ENCODE measurements at regions not wholly inside any gene's neighbourhood (a gene's known extent, or its start where the extent isn't known, plus 50 kb on each side); places are given as distances from the start of the nearest gene placed in this dataset.
"Not testable (repeated sequence)": the region's sequence is repeated elsewhere in the genome, so short reads cannot be mapped to it uniquely, and the experiment has no call there.

GRCh38 chr2:65630643-65631042 is 198.2 kb upstream of the SPRED2 start:
- peak; percentile 66 to 69 for DNase-seq

GRCh38 chr2:65628156-65628555 is 195.8 kb upstream of the SPRED2 start:
- DNase-seq = no peak

- no peak for DNase-seq
Observed at GRCh38 chr2:65626831-65627230, 194.4 kb upstream of the SPRED2 start.

- DNase-seq = no peak
Observed at GRCh38 chr2:65625982-65626381, 193.6 kb upstream of the SPRED2 start.

GRCh38 chr2:65622951-65623535 is 190.6 kb upstream of the SPRED2 start:
- no peak for DNase-seq

- no peak for DNase-seq
Observed at GRCh38 chr2:65622499-65622898, 190.1 kb upstream of the SPRED2 start.

GRCh38 chr2:65620524-65620923 is 188.1 kb upstream of the SPRED2 start:
- no peak for DNase-seq

GRCh38 chr2:65620026-65620425 is 187.6 kb upstream of the SPRED2 start:
- no peak for DNase-seq

GRCh38 chr2:65615602-65616001 is 183.2 kb upstream of the SPRED2 start:
- no peak for DNase-seq

- DNase-seq = peak in 1 of 2 donors; percentile 6
Observed at GRCh38 chr2:65613968-65614555, 181.7 kb upstream of the SPRED2 start.

GRCh38 chr2:65611488-65611887 is 179.1 kb upstream of the SPRED2 start:
- DNase-seq = no peak

GRCh38 chr2:65608916-65609315 is 176.5 kb upstream of the SPRED2 start:
- DNase-seq = no peak

GRCh38 chr2:65608466-65608865 is 176.1 kb upstream of the SPRED2 start:
- no peak for DNase-seq

GRCh38 chr2:65607662-65608305 is 175.4 kb upstream of the SPRED2 start:
- no peak for DNase-seq

GRCh38 chr2:65605743-65606058 is 173.3 kb upstream of the SPRED2 start:
- DNase-seq = no peak

- no peak for DNase-seq
Observed at GRCh38 chr2:65605058-65605742, 172.8 kb upstream of the SPRED2 start.

- DNase-seq = no peak
Observed at GRCh38 chr2:65604246-65604645, 171.8 kb upstream of the SPRED2 start.

GRCh38 chr2:65602603-65603235 is 170.3 kb upstream of the SPRED2 start:
- no peak for DNase-seq

GRCh38 chr2:65600871-65601270 is 168.5 kb upstream of the SPRED2 start:
- not testable (repeated sequence) for DNase-seq

GRCh38 chr2:65600351-65600750 is 168.0 kb upstream of the SPRED2 start:
- not testable (repeated sequence) for DNase-seq

- no peak for DNase-seq
Observed at GRCh38 chr2:65599693-65600092, 167.3 kb upstream of the SPRED2 start.

GRCh38 chr2:65598996-65599395 is 166.6 kb upstream of the SPRED2 start:
- no peak for DNase-seq

- no peak for DNase-seq
Observed at GRCh38 chr2:65598264-65598663, 165.9 kb upstream of the SPRED2 start.

All from inflammatory macrophage (primary cell).